ENCODE measurements at regions not wholly inside any gene's neighbourhood (a gene's known extent, or its start where the extent isn't known, plus 50 kb on each side); places are given as distances from the start of the nearest gene placed in this dataset.

GRCh38 chr9:129285382-129285781, 107.3 kb upstream of the IER5L start:
- H3K27me3 ChIP-seq (ENCODE audit: low read depth, low read length), result no peaks in the 10 kb centered on the region
- no peaks in the 10 kb centered on the region for H3K79me2 ChIP-seq (ENCODE audit: low read length)
- no peak overlapping the region for H3K27ac ChIP-seq (ENCODE audit: low read length)
- H4K20me1 ChIP-seq (ENCODE audit: insufficient read depth, low read length), result no peaks in the 10 kb centered on the region
- no peak for TF ChIP-seq CTCF (IDR thresholded peaks at IDR 0.05; ENCODE audit: low read depth, low read length)
- no peak for TF ChIP-seq EZH2phosphoT487 (IDR thresholded peaks at IDR 0.05; ENCODE audit: low read depth)
- H3K4me2 ChIP-seq (ENCODE audit: low read length), result no peak overlapping the region
- H3K36me3 ChIP-seq (replicated peaks; ENCODE audit: low read depth, low read length), result no peaks in the 10 kb centered on the region
- no peak overlapping the region for H2AFZ ChIP-seq (ENCODE audit: low read depth, low read length)
- H3K4me3 ChIP-seq (ENCODE audit: low read length), result no peak overlapping the region
- H3K9me3 ChIP-seq (ENCODE audit: insufficient read depth, low read length), result no peaks in the 10 kb centered on the region
- H3K9ac ChIP-seq (ENCODE audit: low read length), result no peak overlapping the region
- H3K4me1 ChIP-seq (ENCODE audit: low read length), result no peaks in the 10 kb centered on the region

- H3K36me3 ChIP-seq (replicated peaks; ENCODE audit: low read depth, low read length), result no peaks in the 10 kb centered on the region
- no peak overlapping the region for H3K4me3 ChIP-seq (ENCODE audit: low read length)
- no peaks in the 10 kb centered on the region for H3K27me3 ChIP-seq (ENCODE audit: low read depth, low read length)
- TF ChIP-seq CTCF (IDR thresholded peaks at IDR 0.05; ENCODE audit: low read depth, low read length), result no peak
- TF ChIP-seq EZH2phosphoT487 (IDR thresholded peaks at IDR 0.05; ENCODE audit: low read depth), result no peak
- no peaks in the 10 kb centered on the region for H3K79me2 ChIP-seq (ENCODE audit: low read length)
- no peak overlapping the region for H2AFZ ChIP-seq (ENCODE audit: low read depth, low read length)
- no peak overlapping the region for H3K27ac ChIP-seq (ENCODE audit: low read length)
- no peaks in the 10 kb centered on the region for H3K4me1 ChIP-seq (ENCODE audit: low read length)
- no peak overlapping the region for H3K9ac ChIP-seq (ENCODE audit: low read length)
- H3K4me2 ChIP-seq (ENCODE audit: low read length), result no peak overlapping the region
- no peaks in the 10 kb centered on the region for H4K20me1 ChIP-seq (ENCODE audit: insufficient read depth, low read length)
- H3K9me3 ChIP-seq (ENCODE audit: insufficient read depth, low read length), result no peaks in the 10 kb centered on the region
Observed at GRCh38 chr9:129284607-129285291, 106.7 kb upstream of the IER5L start.

- Histone ChIP-seq H3K9ac (ENCODE audit: low read length) (no peak overlapping the region), H3K4me1 (ENCODE audit: low read length) (no peaks in the 10 kb centered on the region), H3K9me3 (ENCODE audit: insufficient read depth, low read length) (no peaks in the 10 kb centered on the region), H3K4me3 (ENCODE audit: low read length) (no peak overlapping the region), H3K79me2 (ENCODE audit: low read length) (no peaks in the 10 kb centered on the region), H3K27me3 (ENCODE audit: low read depth, low read length) (no peaks in the 10 kb centered on the region), H3K36me3 (replicated peaks; ENCODE audit: low read depth, low read length) (no peaks in the 10 kb centered on the region), H2AFZ (ENCODE audit: low read depth, low read length) (no peak overlapping the region), H3K4me2 (ENCODE audit: low read length) (no peak overlapping the region), H4K20me1 (ENCODE audit: insufficient read depth, low read length) (no peaks in the 10 kb centered on the region), H3K27ac (ENCODE audit: low read length) (no peak overlapping the region)
- no peak for TF ChIP-seq EZH2phosphoT487 (IDR thresholded peaks at IDR 0.05; ENCODE audit: low read depth)
Observed at GRCh38 chr9:129283705-129284606, 105.9 kb upstream of the IER5L start.

GRCh38 chr9:129283291-129283691, 105.2 kb upstream of the IER5L start:
- no peak overlapping the region for H3K4me3 ChIP-seq (ENCODE audit: low read length)
- no peaks in the 10 kb centered on the region for H3K4me1 ChIP-seq (ENCODE audit: low read length)
- TF ChIP-seq EZH2phosphoT487 (IDR thresholded peaks at IDR 0.05; ENCODE audit: low read depth) (no peak), CTCF (IDR thresholded peaks at IDR 0.05; ENCODE audit: low read depth, low read length) (no peak)
- no peaks in the 10 kb centered on the region for H3K9me3 ChIP-seq (ENCODE audit: insufficient read depth, low read length)
- no peak overlapping the region for H3K4me2 ChIP-seq (ENCODE audit: low read length)
- no peaks in the 10 kb centered on the region for H3K79me2 ChIP-seq (ENCODE audit: low read length)
- no peaks in the 10 kb centered on the region for H3K27me3 ChIP-seq (ENCODE audit: low read depth, low read length)
- no peak overlapping the region for H2AFZ ChIP-seq (ENCODE audit: low read depth, low read length)
- no peaks in the 10 kb centered on the region for H3K36me3 ChIP-seq (replicated peaks; ENCODE audit: low read depth, low read length)
- H4K20me1 ChIP-seq (ENCODE audit: insufficient read depth, low read length), result no peaks in the 10 kb centered on the region
- no peak overlapping the region for H3K9ac ChIP-seq (ENCODE audit: low read length)
- no peak overlapping the region for H3K27ac ChIP-seq (ENCODE audit: low read length)
